Nephron (organoid): ENCODE measurements at regions not wholly inside any gene's neighbourhood (a gene's known extent, or its start where the extent isn't known, plus 50 kb on each side); places are given as distances from the start of the nearest gene placed in this dataset.
"Not testable (repeated sequence)": the region's sequence is repeated elsewhere in the genome, so short reads cannot be mapped to it uniquely, and the experiment has no call there.

ENCODE experiments used
- H3K27ac Mint-ChIP-seq, 3 experiments: 2 replicates each; pipeline ENCODE4 v1.8.0; 2020; ENCODE audit warnings: mixed read lengths in 3 of 3, mild to moderate bottlenecking in 2 of 3, moderate library complexity in 1 of 3
- H3K27me3 Mint-ChIP-seq: 2 replicates; pipeline ENCODE4 v1.8.0; 2021; ENCODE audit warnings: low read depth, mild to moderate bottlenecking, moderate library complexity, mixed read lengths
- H3K36me3 Mint-ChIP-seq: 2 replicates; pipeline ENCODE4 v1.8.0; 2020; ENCODE audit warnings: low read depth, mixed read lengths
- H3K4me1 Mint-ChIP-seq: 2 replicates; pipeline ENCODE4 v1.8.0; 2020; ENCODE audit warnings: mixed read lengths
- H3K4me3 Mint-ChIP-seq, 3 experiments: 2 replicates each; pipeline ENCODE4 v1.8.0; 2020; ENCODE audit warnings: mild to moderate bottlenecking in 3 of 3, mixed read lengths in 3 of 3, moderate library complexity in 2 of 3
- H3K9me3 Mint-ChIP-seq: 2 replicates; pipeline ENCODE4 v1.8.0; 2020; ENCODE audit warnings: mixed read lengths
- CTCF ChIP-seq, 3 experiments: fragments of 200-600 bp; sonication (generic); IDR thresholded peaks; one replicate each; pipeline ENCODE4 v1.5.0; 2021; ENCODE audit warnings: antibody characterized with exemption in 3 of 3; ENCODE audit not compliant: unreplicated experiment in 3 of 3

- Mint-ChIP-seq H3K36me3 (no peaks in the 10 kb centered on the region), H3K9me3 (peaks cover 3% of the 10 kb centered on the region), H3K27me3 (peaks cover 4% of the 10 kb centered on the region), H3K27ac (no peak overlapping the region), H3K4me3 (no peak overlapping the region), H3K4me1 (peaks cover 5% of the 10 kb centered on the region)
- TF ChIP-seq CTCF (IDR thresholded peaks at IDR 0.05; ENCODE audit: unreplicated experiment in 3 of 3): no peak
Observed at GRCh38 chr11:114794048-114794684, 115.8 kb downstream of the NXPE2 start.

DNA sequence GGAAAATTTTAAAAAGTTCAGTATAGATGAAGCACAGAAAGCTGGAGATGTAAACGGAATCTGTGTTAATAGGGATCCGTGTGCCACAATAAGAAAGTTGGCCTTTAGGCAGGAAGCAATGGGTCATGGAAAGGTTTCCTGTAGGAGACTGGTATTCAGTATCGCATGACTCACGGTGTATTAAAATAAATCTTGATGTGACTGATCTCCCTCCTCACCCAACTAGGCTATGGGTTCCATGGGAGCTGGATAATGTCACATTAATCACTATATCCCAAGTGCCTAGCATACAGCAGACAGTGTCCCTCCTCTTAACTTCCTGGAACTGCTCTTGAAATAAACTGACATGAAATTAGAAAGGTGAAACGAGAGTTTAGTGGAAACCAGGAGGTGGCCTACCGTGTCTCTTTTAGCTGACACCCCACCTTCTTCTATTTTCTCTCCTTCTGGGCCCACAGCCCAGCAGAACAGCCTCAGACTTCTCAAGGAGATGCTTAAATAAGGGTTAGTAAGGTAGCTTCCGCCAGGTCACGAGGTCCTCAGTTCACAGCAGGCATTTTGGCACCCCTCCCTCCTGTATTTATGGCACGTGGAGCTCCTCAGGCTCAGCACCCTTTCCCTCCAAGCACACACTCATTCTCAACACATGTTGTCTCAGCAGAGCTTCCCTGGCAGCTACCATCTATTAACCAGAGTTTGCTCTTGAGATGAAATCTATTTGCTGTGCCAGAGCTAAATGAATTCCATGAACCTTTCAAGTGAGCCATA lies 118.8 kb downstream of the NXPE2 start:
- H3K4me1 Mint-ChIP-seq: peaks cover 5% of the 10 kb centered on the region
- H3K27ac Mint-ChIP-seq: no peak overlapping the region
- no peak for TF ChIP-seq CTCF (IDR thresholded peaks at IDR 0.05; ENCODE audit: unreplicated experiment in 3 of 3)
- H3K36me3 Mint-ChIP-seq: no peaks in the 10 kb centered on the region
- H3K27me3 Mint-ChIP-seq: no peaks in the 10 kb centered on the region
- peaks cover 5% of the 10 kb centered on the region for H3K9me3 Mint-ChIP-seq
- no peak overlapping the region for H3K4me3 Mint-ChIP-seq

GRCh38 chr11:114799476-114799875 lies 121.1 kb downstream of the NXPE2 start:
- H3K4me1 Mint-ChIP-seq: peaks cover 5% of the 10 kb centered on the region
- no peaks in the 10 kb centered on the region for H3K27me3 Mint-ChIP-seq
- H3K36me3 Mint-ChIP-seq: no peaks in the 10 kb centered on the region
- no peak overlapping the region for H3K4me3 Mint-ChIP-seq
- H3K9me3 Mint-ChIP-seq: peaks cover 6% of the 10 kb centered on the region
- no peak overlapping the region for H3K27ac Mint-ChIP-seq
- no peak for TF ChIP-seq CTCF (IDR thresholded peaks at IDR 0.05; ENCODE audit: unreplicated experiment in 3 of 3)

DNA sequence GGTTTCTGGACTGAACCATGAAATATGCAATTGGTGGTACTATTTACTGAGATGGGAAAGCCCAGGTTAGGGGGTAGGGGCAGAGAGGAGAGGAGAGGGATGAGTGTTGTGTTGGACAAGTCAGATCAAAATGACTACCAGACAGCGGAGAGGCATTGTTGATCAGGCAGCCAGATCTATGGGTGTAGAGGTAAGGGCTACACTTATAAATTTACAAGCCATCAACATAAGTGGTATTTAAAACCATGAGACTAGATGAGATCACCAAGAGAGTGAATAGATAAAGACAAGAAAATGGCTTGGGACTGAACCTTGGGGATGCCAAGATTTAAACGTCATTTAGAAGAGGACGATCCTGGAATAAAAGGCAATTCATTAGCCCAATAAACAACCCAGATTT lies 123.4 kb downstream of the NXPE2 start:
- Mint-ChIP-seq H3K4me3 (no peak overlapping the region), H3K27ac (no peak overlapping the region), H3K9me3 (peaks cover 11% of the 10 kb centered on the region), H3K4me1 (peaks cover under 1% of the 10 kb centered on the region), H3K36me3 (no peaks in the 10 kb centered on the region), H3K27me3 (no peaks in the 10 kb centered on the region)
- TF ChIP-seq CTCF (IDR thresholded peaks at IDR 0.05; ENCODE audit: unreplicated experiment in 3 of 3): no peak

- Mint-ChIP-seq H3K36me3 (no peaks in the 10 kb centered on the region), H3K4me3 (no peak overlapping the region), H3K27ac (no peak overlapping the region), H3K9me3 (peaks cover 11% of the 10 kb centered on the region), H3K27me3 (no peaks in the 10 kb centered on the region), H3K4me1 (no peaks in the 10 kb centered on the region)
- no peak for TF ChIP-seq CTCF (IDR thresholded peaks at IDR 0.05; ENCODE audit: unreplicated experiment in 3 of 3)
Observed at GRCh38 chr11:114802878-114803277, 124.6 kb downstream of the NXPE2 start.

- not testable (repeated sequence) for H3K36me3 Mint-ChIP-seq, H3K4me3 Mint-ChIP-seq, H3K27me3 Mint-ChIP-seq
Observed at GRCh38 chr11:114805431-114805830, 127.1 kb downstream of the NXPE2 start.

More at GRCh38 chr11:114805431-114805830, 127.1 kb downstream of the NXPE2 start:
- peaks cover 11% of the 10 kb centered on the region for H3K9me3 Mint-ChIP-seq
- not testable (repeated sequence) for H3K4me1 Mint-ChIP-seq, H3K27ac Mint-ChIP-seq
